GM21390 (cell line): ENCODE measurements at regions not wholly inside any gene's neighbourhood (a gene's known extent, or its start where the extent isn't known, plus 50 kb on each side); places are given as distances from the start of the nearest gene placed in this dataset.
"Not testable (repeated sequence)": the region's sequence is repeated elsewhere in the genome, so short reads cannot be mapped to it uniquely, and the experiment has no call there.

Experiments used
- ATAC-seq: cut with Tn5 transposase; IDR thresholded peaks from one replicate; pipeline ENCODE4 v1.9.1; 2021; ENCODE audit not compliant: unreplicated experiment

GRCh38 chr4:19540859-19541540, 710.7 kb upstream of the SLIT2 start:
- ATAC-seq: no peak

GRCh38 chr4:19539201-19539600, 712.5 kb upstream of the SLIT2 start:
- no peak for ATAC-seq

GRCh38 chr4:19534159-19534558, 717.5 kb upstream of the SLIT2 start:
- no peak for ATAC-seq

- no peak for ATAC-seq
Observed at GRCh38 chr4:19531906-19532848, 719.5 kb upstream of the SLIT2 start.

- ATAC-seq: no peak
Observed at GRCh38 chr4:19523964-19524363, 727.7 kb upstream of the SLIT2 start.

- no peak for ATAC-seq
Observed at GRCh38 chr4:19522966-19523365, 728.7 kb upstream of the SLIT2 start.

GRCh38 chr4:19520939-19521520, 730.7 kb upstream of the SLIT2 start:
- no peak for ATAC-seq

- no peak for ATAC-seq
Observed at GRCh38 chr4:19514276-19515070, 737.2 kb upstream of the SLIT2 start.

GRCh38 chr4:19512086-19512485, 739.6 kb upstream of the SLIT2 start:
- ATAC-seq: no peak

GRCh38 chr4:19510993-19511392, 740.7 kb upstream of the SLIT2 start:
- no peak for ATAC-seq

- no peak for ATAC-seq
Observed at GRCh38 chr4:19508442-19508841, 743.3 kb upstream of the SLIT2 start.

- no peak for ATAC-seq
Observed at GRCh38 chr4:19497705-19498104, 754.0 kb upstream of the SLIT2 start.

- no peak for ATAC-seq
Observed at GRCh38 chr4:19496756-19497155, 754.9 kb upstream of the SLIT2 start.

GRCh38 chr4:19494961-19495360, 756.7 kb upstream of the SLIT2 start:
- ATAC-seq: no peak

GRCh38 chr4:19492606-19493005, 759.1 kb upstream of the SLIT2 start:
- no peak for ATAC-seq

- no peak for ATAC-seq
Observed at GRCh38 chr4:19486400-19486799, 765.3 kb upstream of the SLIT2 start.

- ATAC-seq: no peak
Observed at GRCh38 chr4:19478791-19479190, 772.9 kb upstream of the SLIT2 start.

GRCh38 chr4:19473569-19473968, 778.1 kb upstream of the SLIT2 start:
- no peak for ATAC-seq

GRCh38 chr4:19472666-19473065, 779.0 kb upstream of the SLIT2 start:
- no peak for ATAC-seq

- not testable (repeated sequence) for ATAC-seq
Observed at GRCh38 chr4:19470001-19470400, 781.7 kb upstream of the SLIT2 start.

GRCh38 chr4:19462117-19462516, 789.6 kb upstream of the SLIT2 start:
- ATAC-seq: no peak
